ENCODE measurements at regions not wholly inside any gene's neighbourhood (a gene's known extent, or its start where the extent isn't known, plus 50 kb on each side); places are given as distances from the start of the nearest gene placed in this dataset.

- DNase-seq: no peak
- 41 to 52% (median 46%) methylated on average over 3 of the region's 3 CpGs for WGBS, 4 donors
- no peaks in the 10 kb centered on the region for H3K36me3 ChIP-seq (replicated peaks in 1 of 2)
- no peaks in the 10 kb centered on the region for H3K9me3 ChIP-seq (replicated peaks in 1 of 3)
- no peak for TF ChIP-seq CTCF (IDR thresholded peaks at IDR 0.05)
- TF ChIP-seq POLR2A (IDR thresholded peaks at IDR 0.05): no peak
- no peak overlapping the region for H3K4me3 ChIP-seq
- H3K27ac ChIP-seq: no peak overlapping the region
- no peaks in the 10 kb centered on the region for H3K4me1 ChIP-seq (replicated peaks in 1 of 2)
- intact Hi-C loops (cut with DNase I): no loop called here
- H3K27me3 ChIP-seq: peaks cover 22% of the 10 kb centered on the region
Observed at GRCh38 chr1:13889495-13889894, 189.5 kb downstream of the PRDM2 start.

- WGBS, 4 donors: 88 to 95% (median 91%) methylated on average over 2 of the region's 2 CpGs
- no peak for TF ChIP-seq POLR2A (IDR thresholded peaks at IDR 0.05)
- TF ChIP-seq CTCF (IDR thresholded peaks at IDR 0.05): no peak
- Histone ChIP-seq H3K27ac (no peak overlapping the region), H3K4me1 (replicated peaks in 1 of 2) (no peaks in the 10 kb centered on the region), H3K4me3 (no peak overlapping the region), H3K36me3 (replicated peaks in 1 of 2) (no peaks in the 10 kb centered on the region), H3K9me3 (replicated peaks in 1 of 3) (no peaks in the 10 kb centered on the region), H3K27me3 (peaks cover 22% of the 10 kb centered on the region)
- DNase-seq: no peak
- intact Hi-C loops (cut with DNase I): no loop called here
Observed at GRCh38 chr1:13890766-13891165, 190.8 kb downstream of the PRDM2 start.

- Histone ChIP-seq H3K4me1 (replicated peaks in 1 of 2) (no peaks in the 10 kb centered on the region), H3K27me3 (peaks cover 20% of the 10 kb centered on the region), H3K9me3 (replicated peaks in 1 of 3) (no peaks in the 10 kb centered on the region), H3K27ac (no peak overlapping the region), H3K36me3 (replicated peaks in 1 of 2) (no peaks in the 10 kb centered on the region), H3K4me3 (peak overlapping the region in 1 of 4 donors; percentile 51)
- WGBS, 4 donors: 21 to 27% (median 26%) methylated on average over 5 to 7 of the region's 7 CpGs
- no peak for DNase-seq
- TF ChIP-seq POLR2A (IDR thresholded peaks at IDR 0.05) (no peak), CTCF (IDR thresholded peaks at IDR 0.05) (no peak)
- intact Hi-C loops (cut with DNase I): no loop called here
Observed at GRCh38 chr1:13892198-13892597, 192.2 kb downstream of the PRDM2 start.

DNA sequence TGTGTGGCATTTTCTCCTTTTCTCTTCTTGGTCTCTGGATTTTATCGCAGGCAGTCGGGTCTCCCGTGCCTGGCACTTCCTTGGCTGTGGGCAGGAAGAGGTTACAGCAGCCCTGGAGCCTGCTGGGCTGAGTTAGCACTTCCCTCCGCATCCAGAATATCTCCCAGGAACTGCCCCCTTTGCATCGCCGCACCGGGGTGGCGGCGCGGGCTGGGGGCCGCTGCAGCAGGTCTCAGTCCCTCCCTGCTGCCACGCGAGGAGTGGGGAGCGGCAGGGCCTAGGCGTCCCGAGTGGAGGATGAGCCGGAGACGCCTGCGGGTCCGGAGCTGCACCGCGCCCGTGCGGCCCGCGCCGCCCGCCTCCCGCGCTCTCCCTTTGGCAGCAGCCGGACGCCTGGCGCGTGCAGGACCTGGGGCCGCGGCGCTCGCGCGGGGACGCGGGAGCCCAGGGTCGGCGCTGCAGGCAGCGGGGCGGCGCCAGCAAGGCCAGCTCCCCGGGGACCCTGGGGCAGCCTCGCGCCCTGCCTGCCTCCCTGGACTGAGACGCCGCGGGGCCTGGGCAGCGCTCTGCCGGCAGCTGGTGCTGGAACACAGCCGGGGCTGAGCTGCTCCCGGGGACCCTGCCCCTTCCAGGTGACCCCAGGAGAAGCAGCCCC lies 192.8 kb downstream of the PRDM2 start:
- no peaks in the 10 kb centered on the region for H3K36me3 ChIP-seq (replicated peaks in 1 of 2)
- intact Hi-C loops (cut with DNase I): no loop called here
- H3K27ac ChIP-seq: peak overlapping the region in 1 of 5 donors; percentile 55
- H3K27me3 ChIP-seq: peaks cover 16% of the 10 kb centered on the region
- H3K4me1 ChIP-seq (replicated peaks in 1 of 2): no peaks in the 10 kb centered on the region
- no peaks in the 10 kb centered on the region for H3K9me3 ChIP-seq (replicated peaks in 1 of 3)
- no peak for DNase-seq
- peak overlapping the region in 1 of 4 donors; percentile 51 for H3K4me3 ChIP-seq
- TF ChIP-seq POLR2A (IDR thresholded peaks at IDR 0.05) (no peak), CTCF (IDR thresholded peaks at IDR 0.05) (no peak)
- WGBS, 4 donors: 0 to 1% (median 1%) methylated on average over 9 to 57 of the region's 57 CpGs
